ENCODE measurements at regions not wholly inside any gene's neighbourhood (a gene's known extent, or its start where the extent isn't known, plus 50 kb on each side); places are given as distances from the start of the nearest gene placed in this dataset.

DNA sequence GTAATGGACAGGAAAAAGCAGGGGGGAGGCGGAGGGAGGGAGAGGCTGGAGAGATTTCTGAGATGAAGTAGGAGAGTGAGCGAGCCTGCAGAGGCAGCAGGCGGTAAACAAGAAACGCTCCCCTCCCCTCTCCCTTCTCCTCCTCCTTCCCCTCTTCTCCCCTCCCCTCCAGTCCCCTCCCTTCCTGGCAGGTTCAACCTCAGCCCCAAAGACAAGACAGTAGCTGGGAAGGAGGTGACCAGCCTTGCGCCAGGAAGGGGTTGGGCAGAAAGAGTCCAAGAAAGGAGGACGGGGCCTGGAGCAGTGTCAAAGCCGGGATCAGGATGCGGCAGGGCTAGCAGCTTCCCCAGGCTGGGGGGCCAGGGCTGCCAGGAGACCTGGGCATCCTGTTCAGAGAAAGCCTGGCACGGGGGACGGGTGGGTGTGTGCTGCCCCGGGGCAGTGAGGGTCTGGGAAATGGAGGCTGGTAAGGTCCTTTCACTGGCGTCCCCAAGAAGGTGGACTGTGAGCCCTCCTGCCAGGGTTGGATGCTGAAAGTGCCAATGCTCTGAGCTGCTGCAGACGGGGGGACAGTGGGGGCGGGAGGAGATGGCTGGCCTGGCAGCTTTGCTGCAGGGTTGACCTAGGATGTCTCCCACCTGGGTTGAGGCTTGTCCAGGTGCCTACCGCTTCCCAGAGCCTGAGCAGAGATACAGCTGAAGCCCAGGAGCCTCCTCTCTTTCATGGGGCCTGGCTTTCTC, 261.6 kb upstream of the TNRC6C start:
- Histone ChIP-seq H3K4me3 (no peak overlapping the region), H3K36me3 (no peaks in the 10 kb centered on the region), H3K27ac (no peak overlapping the region), H3K4me1 (peaks cover 0 to 10% of the 10 kb centered on the region in 2 donors), H3K27me3 (no peaks in the 10 kb centered on the region), H3K9me3 (no peaks in the 10 kb centered on the region)
- DNase-seq (ENCODE audit: low spot score) = no peak
- TF ChIP-seq, protein P1, sequence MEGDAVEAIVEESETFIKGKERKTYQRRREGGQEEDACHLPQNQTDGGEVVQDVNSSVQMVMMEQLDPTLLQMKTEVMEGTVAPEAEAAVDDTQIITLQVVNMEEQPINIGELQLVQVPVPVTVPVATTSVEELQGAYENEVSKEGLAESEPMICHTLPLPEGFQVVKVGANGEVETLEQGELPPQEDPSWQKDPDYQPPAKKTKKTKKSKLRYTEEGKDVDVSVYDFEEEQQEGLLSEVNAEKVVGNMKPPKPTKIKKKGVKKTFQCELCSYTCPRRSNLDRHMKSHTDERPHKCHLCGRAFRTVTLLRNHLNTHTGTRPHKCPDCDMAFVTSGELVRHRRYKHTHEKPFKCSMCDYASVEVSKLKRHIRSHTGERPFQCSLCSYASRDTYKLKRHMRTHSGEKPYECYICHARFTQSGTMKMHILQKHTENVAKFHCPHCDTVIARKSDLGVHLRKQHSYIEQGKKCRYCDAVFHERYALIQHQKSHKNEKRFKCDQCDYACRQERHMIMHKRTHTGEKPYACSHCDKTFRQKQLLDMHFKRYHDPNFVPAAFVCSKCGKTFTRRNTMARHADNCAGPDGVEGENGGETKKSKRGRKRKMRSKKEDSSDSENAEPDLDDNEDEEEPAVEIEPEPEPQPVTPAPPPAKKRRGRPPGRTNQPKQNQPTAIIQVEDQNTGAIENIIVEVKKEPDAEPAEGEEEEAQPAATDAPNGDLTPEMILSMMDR (IDR thresholded peaks at IDR 0.05) = no peak

DNA sequence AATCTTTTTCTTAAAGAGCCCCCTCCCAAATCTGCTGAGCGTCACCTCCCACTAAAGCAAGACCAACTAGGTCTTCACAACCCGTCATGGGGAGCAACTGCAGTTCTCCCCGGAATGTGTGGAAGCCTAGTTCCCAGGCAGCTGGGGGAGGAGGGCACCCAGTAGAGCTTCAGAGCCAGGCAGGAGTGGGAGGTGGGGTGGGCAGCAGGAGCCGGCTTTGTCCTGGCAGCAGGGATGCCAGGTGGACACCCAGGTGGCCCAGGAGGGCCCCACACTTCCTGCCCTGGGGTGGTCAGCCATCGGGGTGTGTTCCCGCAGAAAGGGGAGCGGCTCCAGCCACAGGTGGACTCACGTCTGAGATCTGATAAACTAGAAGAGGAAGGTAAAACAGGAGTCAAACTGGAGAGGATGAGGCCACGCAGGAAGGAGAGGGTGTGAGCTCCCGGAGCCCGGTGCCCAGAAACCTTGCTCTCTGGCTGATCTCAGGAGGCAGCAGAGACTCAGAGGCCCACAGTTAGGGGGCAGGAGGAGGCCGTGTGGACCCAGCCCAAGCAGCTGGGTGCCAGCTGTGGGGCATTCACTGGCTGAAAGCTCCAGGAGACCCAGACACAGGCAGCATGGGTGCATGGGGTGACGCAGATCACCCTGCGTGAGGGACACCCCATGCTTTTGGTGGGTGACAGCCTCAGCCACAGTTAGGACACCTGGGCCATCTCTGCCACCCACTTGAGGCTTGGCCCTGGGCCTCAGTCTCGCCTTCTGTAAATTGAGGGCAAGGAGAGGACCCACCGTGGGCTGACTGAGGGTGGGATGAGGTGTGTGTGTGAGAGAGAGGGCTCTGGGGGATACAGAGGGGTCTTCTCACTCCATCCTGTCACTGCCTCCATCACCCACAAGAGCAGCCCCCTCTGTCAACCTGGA, 260.8 kb upstream of the TNRC6C start:
- no peak for DNase-seq (ENCODE audit: low spot score)

DNA sequence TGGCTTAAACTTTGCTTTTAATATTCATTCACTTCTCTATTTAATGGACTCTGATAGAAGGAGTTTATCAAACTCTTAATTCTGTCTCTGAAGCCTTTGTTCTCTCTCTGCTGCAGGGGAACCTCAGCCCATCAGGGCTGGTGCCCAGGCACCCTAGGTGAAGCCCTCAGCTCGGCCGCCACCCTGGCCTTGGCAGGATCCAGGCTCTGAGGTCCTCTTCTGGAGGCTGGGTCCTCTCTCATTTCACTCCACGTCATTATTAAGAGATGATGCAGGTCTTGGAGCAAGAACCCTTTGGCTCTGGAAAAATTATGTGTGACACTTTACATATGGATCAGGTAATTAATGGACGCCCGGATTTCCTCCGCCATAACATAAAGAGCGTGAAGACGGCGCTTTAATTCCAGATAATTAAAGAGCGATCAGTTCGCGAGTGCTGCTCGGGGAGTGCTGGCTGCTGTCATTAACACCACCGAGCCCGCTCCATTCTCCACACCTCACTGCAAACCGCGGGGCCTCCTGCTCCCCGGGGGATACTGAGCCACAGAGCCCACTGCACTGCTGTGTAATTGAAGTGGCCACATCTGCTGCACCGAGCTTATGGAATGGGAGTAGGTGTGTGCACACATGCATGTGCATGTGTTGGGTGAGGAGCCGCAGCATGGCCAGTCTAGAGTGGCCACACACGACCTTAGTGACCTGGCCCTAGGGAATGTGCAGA, 259.4 kb upstream of the TNRC6C start:
- Histone ChIP-seq H3K27ac (no peak overlapping the region), H3K36me3 (no peaks in the 10 kb centered on the region), H3K4me1 (peaks cover 0 to 10% of the 10 kb centered on the region in 2 donors), H3K9me3 (peaks cover 0 to 11% of the 10 kb centered on the region in 2 donors), H3K27me3 (no peaks in the 10 kb centered on the region), H3K4me3 (no peak overlapping the region)
- no peak for DNase-seq (ENCODE audit: low spot score)
- TF ChIP-seq, protein P1 (IDR thresholded peaks at IDR 0.05) = no peak

More for the DNA sequence above, 260.8 kb upstream of the TNRC6C start:
- Histone ChIP-seq H3K4me3 (no peak overlapping the region), H3K9me3 (no peaks in the 10 kb centered on the region), H3K27me3 (no peaks in the 10 kb centered on the region), H3K36me3 (no peaks in the 10 kb centered on the region), H3K4me1 (peaks cover 0 to 10% of the 10 kb centered on the region in 2 donors), H3K27ac (no peak overlapping the region)
- TF ChIP-seq, protein P1 (IDR thresholded peaks at IDR 0.05) = no peak

DNA sequence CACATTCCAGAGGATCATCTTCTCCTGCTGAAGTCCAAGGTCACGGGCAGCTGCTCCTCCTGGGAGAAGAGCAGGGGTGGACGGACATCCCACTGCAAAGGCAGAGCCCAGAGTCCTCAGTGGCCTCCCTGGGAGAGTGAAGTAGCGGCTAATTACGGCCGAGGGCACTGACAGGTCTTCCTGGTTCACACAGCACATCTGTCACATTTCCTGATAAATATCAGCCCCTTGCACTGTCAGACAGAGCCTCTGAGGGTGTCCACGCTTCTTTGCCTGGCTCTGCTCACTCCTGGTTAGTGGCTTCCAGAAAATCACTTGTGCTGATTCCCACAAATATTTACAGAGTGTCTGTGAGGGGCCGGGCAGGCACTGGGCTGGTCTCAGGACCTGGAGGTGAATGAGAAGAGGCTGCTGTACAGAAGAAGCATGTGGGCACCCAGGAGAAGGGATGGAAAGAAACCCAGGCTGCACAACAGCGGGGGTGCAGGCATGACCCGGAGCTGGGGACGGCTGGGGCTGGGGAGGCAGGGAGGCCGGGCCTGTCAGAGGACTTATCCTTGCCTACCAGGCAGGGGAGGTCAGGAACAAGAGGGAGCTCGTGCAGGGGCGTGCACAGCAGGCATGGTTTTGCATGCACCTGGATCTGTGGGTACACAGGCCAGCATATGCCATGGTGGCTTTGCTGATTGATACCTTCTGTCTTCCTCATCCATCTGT, 258.2 kb upstream of the TNRC6C start:
- Histone ChIP-seq H3K4me3 (no peak overlapping the region), H3K27me3 (no peaks in the 10 kb centered on the region), H3K4me1 (peaks cover 0 to 10% of the 10 kb centered on the region in 2 donors), H3K27ac (no peak overlapping the region), H3K9me3 (peaks cover 0 to 23% of the 10 kb centered on the region in 2 donors), H3K36me3 (no peaks in the 10 kb centered on the region)
- TF ChIP-seq, protein P1 (IDR thresholded peaks at IDR 0.05) = no peak
- no peak for DNase-seq (ENCODE audit: low spot score)

DNA sequence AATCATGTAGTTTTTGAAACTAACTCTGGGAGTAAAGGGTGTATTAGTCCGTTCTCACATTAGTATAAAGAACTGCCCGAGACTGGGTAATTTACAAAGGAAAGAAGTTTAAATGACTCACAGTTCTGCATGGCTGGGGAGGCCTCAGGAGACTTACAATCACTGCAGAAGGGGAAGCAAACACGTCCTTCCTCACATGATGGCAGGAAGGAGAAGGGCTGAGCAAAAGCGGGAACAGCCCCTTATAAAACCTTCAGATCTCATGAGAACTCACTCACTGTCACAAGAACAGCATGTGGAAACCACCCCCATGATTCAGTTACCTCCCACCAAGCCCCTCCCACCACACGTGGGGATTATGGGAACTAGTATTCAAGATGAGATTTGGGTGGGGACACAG, 256.5 kb upstream of the TNRC6C start:
- Histone ChIP-seq H3K27me3 (no peaks in the 10 kb centered on the region), H3K9me3 (peaks cover 0 to 24% of the 10 kb centered on the region in 2 donors), H3K27ac (no peak overlapping the region), H3K36me3 (no peaks in the 10 kb centered on the region), H3K4me3 (no peak overlapping the region), H3K4me1 (peaks cover 0 to 1% of the 10 kb centered on the region in 2 donors)
- no peak for DNase-seq (ENCODE audit: low spot score)
- TF ChIP-seq, protein P1 (IDR thresholded peaks at IDR 0.05) = no peak

Measured in right atrium auricular region (tissue), 2 donors.